Central memory CD8-positive, alpha-beta T cell (primary cell): ENCODE measurements at regions not wholly inside any gene's neighbourhood (a gene's known extent, or its start where the extent isn't known, plus 50 kb on each side); places are given as distances from the start of the nearest gene placed in this dataset.
"Not testable (repeated sequence)": the region's sequence is repeated elsewhere in the genome, so short reads cannot be mapped to it uniquely, and the experiment has no call there.

Experiments
- ATAC-seq: fragments of 150-1000 bp; cut with Tn5 transposase; replicated peaks from 2 replicates; pipeline ENCODE4 v1.10.0; 2022; ENCODE audit warnings: mild to moderate bottlenecking, moderate FRiP score, moderate number of reproducible peaks; ENCODE audit not compliant: poor library complexity, severe bottlenecking; ENCODE audit errors: extremely low read depth
- DNase-seq, 2 donors: peaks; one replicate each; pipeline ENCODE4 v3.0.0; 2021; ENCODE audit warnings: low spot score in 2 of 2
- H3K27ac Mint-ChIP-seq: one replicate; pipeline ENCODE4 v1.8.0; 2022; ENCODE audit warnings: low read depth, mild to moderate bottlenecking, moderate library complexity, mixed read lengths
- H3K27me3 Mint-ChIP-seq: one replicate; pipeline ENCODE4 v1.8.0; 2022; ENCODE audit warnings: mixed read lengths
- H3K36me3 Mint-ChIP-seq: one replicate; pipeline ENCODE4 v1.8.0; 2022; ENCODE audit warnings: mild to moderate bottlenecking, moderate library complexity, mixed read lengths; ENCODE audit not compliant: insufficient read depth
- H3K4me1 Mint-ChIP-seq: one replicate; pipeline ENCODE4 v1.8.0; 2022; ENCODE audit warnings: mixed read lengths
- H3K4me3 Mint-ChIP-seq: one replicate; pipeline ENCODE4 v1.8.0; 2022; ENCODE audit warnings: mild to moderate bottlenecking, moderate library complexity, mixed read lengths
- H3K9me3 Mint-ChIP-seq: one replicate; pipeline ENCODE4 v1.8.0; 2022; ENCODE audit warnings: mixed read lengths

- ATAC-seq, H3K9me3 Mint-ChIP-seq, H3K27me3 Mint-ChIP-seq, H3K27ac Mint-ChIP-seq, H3K4me3 Mint-ChIP-seq, H3K36me3 Mint-ChIP-seq, H3K4me1 Mint-ChIP-seq, DNase-seq: not testable (repeated sequence)
Measured at GRCh38 chr9:64370344-64370743, 914.7 kb downstream of the FOXD4L5 start.

- ATAC-seq = peak; percentile 13
- H3K4me3 Mint-ChIP-seq, DNase-seq, H3K27me3 Mint-ChIP-seq, H3K27ac Mint-ChIP-seq, H3K4me1 Mint-ChIP-seq, H3K9me3 Mint-ChIP-seq, H3K36me3 Mint-ChIP-seq: not testable (repeated sequence)
Measured at GRCh38 chr9:64369644-64370043, 915.4 kb downstream of the FOXD4L5 start.

GRCh38 chr9:64369114-64369513 is 915.9 kb downstream of the FOXD4L5 start:
- H3K36me3 Mint-ChIP-seq, H3K27ac Mint-ChIP-seq, H3K9me3 Mint-ChIP-seq, H3K27me3 Mint-ChIP-seq, H3K4me1 Mint-ChIP-seq: not testable (repeated sequence)
- peak; percentile 35 to 67 for DNase-seq
- peak overlapping the region; percentile 53 for H3K4me3 Mint-ChIP-seq
- peak; percentile 98 for ATAC-seq

GRCh38 chr9:64368644-64368942 is 916.4 kb downstream of the FOXD4L5 start:
- not testable (repeated sequence) for DNase-seq, H3K4me1 Mint-ChIP-seq, H3K27me3 Mint-ChIP-seq, H3K9me3 Mint-ChIP-seq, ATAC-seq, H3K36me3 Mint-ChIP-seq, H3K27ac Mint-ChIP-seq
- H3K4me3 Mint-ChIP-seq = peak overlapping the region; percentile 62

- not testable (repeated sequence) for H3K27me3 Mint-ChIP-seq
Measured at GRCh38 chr9:64367826-64368643, 917.0 kb downstream of the FOXD4L5 start.

More at GRCh38 chr9:64367826-64368643, 917.0 kb downstream of the FOXD4L5 start:
- H3K9me3 Mint-ChIP-seq, ATAC-seq, H3K36me3 Mint-ChIP-seq, DNase-seq, H3K27ac Mint-ChIP-seq, H3K4me1 Mint-ChIP-seq: not testable (repeated sequence)
- H3K4me3 Mint-ChIP-seq = peak overlapping the region; percentile 62
